SK-N-SH treated with all-trans-retinoic acid at 6 μM for 48 hours (cell line): ENCODE measurements at regions not wholly inside any gene's neighbourhood (a gene's known extent, or its start where the extent isn't known, plus 50 kb on each side); places are given as distances from the start of the nearest gene placed in this dataset.

Experiments
- ARNTL ChIP-seq: fragments of 450-650 bp; formaldehyde crosslinking; IDR thresholded peaks from 2 replicates; pipeline ENCODE4 v1.5.0; 2020; ENCODE audit warnings: low read depth, mild to moderate bottlenecking, moderate library complexity, borderline replicate concordance
- GLIS3 ChIP-seq: fragments of 250-450 bp; sonication (Bioruptor Pico); IDR thresholded peaks from 2 replicates; pipeline ENCODE4 v1.5.0; 2020; ENCODE audit warnings: mild to moderate bottlenecking, moderate library complexity
- PPARA ChIP-seq: fragments of 250-450 bp; sonication (Bioruptor Pico); IDR thresholded peaks from 2 replicates; pipeline ENCODE4 v1.5.0; 2020; ENCODE audit warnings: mild to moderate bottlenecking, borderline replicate concordance
- TCF4 ChIP-seq: fragments of 250-450 bp; sonication (Bioruptor Pico); IDR thresholded peaks from 2 replicates; pipeline ENCODE4 v1.8.0; 2021; ENCODE audit warnings: mild to moderate bottlenecking, moderate library complexity, borderline replicate concordance
- ZC3H10 ChIP-seq: fragments of 250-450 bp; sonication (Bioruptor Pico); IDR thresholded peaks from 2 replicates; pipeline ENCODE4 v1.5.1; 2021; ENCODE audit warnings: mild to moderate bottlenecking, moderate library complexity
- ZFP3 ChIP-seq: fragments of 250-450 bp; sonication (Bioruptor Pico); IDR thresholded peaks from 2 replicates; pipeline ENCODE4 v1.5.0; 2020; ENCODE audit warnings: mild to moderate bottlenecking, moderate library complexity
- ZNF8 ChIP-seq: fragments of 450-650 bp; formaldehyde crosslinking; IDR thresholded peaks from 2 replicates; pipeline ENCODE4 v1.5.0; 2020; ENCODE audit warnings: mild to moderate bottlenecking, moderate library complexity
- TF ChIP-seq, protein P1 (sequence below): fragments of 250-450 bp; sonication (Bioruptor Pico); IDR thresholded peaks from 2 replicates; pipeline ENCODE4 v1.5.1; 2021; ENCODE audit warnings: mild to moderate bottlenecking, moderate library complexity

DNA sequence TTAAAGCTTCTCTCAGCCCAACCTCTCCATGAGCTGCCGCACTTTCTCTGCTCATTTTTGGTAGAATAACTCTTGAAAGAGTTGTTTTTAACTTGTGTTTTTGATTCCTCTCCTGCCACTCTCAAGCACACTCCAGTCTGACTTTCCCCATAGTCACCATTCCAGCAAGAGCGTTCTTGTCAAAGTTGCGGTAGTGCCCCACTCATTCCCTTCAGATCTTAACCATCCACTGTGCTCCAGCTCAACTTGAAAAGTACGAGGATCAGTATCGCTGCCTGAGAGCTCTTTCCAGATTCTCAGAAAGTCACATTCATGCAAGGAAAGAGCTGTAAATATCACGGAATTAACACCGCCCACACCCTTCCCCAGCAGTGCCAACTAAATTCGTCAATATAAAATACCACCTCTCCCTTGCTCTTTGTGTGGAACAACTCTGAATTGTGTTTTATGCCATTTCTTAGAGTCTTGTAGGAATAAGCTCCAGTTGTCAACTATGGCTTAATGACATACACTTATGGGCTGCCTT is 59.7 kb upstream of the IL15 start:
- TF ChIP-seq ZC3H10 (CRISPR knock-in tag) (no peak), PPARA (no peak), ZNF8 (CRISPR knock-in tag) (no peak), ZFP3 (no peak), ARNTL (CRISPR knock-in tag) (no peak), TCF4 (CRISPR knock-in tag) (no peak), GLIS3 (CRISPR knock-in tag) (no peak)
- TF ChIP-seq, protein P1, sequence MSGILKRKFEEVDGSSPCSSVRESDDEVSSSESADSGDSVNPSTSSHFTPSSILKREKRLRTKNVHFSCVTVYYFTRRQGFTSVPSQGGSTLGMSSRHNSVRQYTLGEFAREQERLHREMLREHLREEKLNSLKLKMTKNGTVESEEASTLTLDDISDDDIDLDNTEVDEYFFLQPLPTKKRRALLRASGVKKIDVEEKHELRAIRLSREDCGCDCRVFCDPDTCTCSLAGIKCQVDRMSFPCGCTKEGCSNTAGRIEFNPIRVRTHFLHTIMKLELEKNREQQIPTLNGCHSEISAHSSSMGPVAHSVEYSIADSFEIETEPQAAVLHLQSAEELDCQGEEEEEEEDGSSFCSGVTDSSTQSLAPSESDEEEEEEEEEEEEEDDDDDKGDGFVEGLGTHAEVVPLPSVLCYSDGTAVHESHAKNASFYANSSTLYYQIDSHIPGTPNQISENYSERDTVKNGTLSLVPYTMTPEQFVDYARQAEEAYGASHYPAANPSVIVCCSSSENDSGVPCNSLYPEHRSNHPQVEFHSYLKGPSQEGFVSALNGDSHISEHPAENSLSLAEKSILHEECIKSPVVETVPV (CRISPR knock-in tag): no peak
